ENCODE measurements at regions not wholly inside any gene's neighbourhood (a gene's known extent, or its start where the extent isn't known, plus 50 kb on each side); places are given as distances from the start of the nearest gene placed in this dataset.
"Not testable (repeated sequence)": the region's sequence is repeated elsewhere in the genome, so short reads cannot be mapped to it uniquely, and the experiment has no call there.

GRCh38 chr6:126945812-126946360 lies 172.6 kb upstream of the RSPO3 start:
- no peaks in the 10 kb centered on the region for H3K36me3 Mint-ChIP-seq
- H3K27ac Mint-ChIP-seq, result no peak overlapping the region
- no peak overlapping the region for H3K4me3 Mint-ChIP-seq
- H3K9me3 Mint-ChIP-seq, result no peaks in the 10 kb centered on the region
- no peaks in the 10 kb centered on the region for H3K27me3 Mint-ChIP-seq
- DNase-seq (no peak), ATAC-seq (replicated peaks) (no peak)
- no peaks in the 10 kb centered on the region for H3K4me1 Mint-ChIP-seq

GRCh38 chr6:126947070-126947469 lies 171.4 kb upstream of the RSPO3 start:
- no peaks in the 10 kb centered on the region for H3K4me1 Mint-ChIP-seq
- no peak overlapping the region for H3K27ac Mint-ChIP-seq
- H3K9me3 Mint-ChIP-seq, result no peaks in the 10 kb centered on the region
- H3K27me3 Mint-ChIP-seq, result no peaks in the 10 kb centered on the region
- ATAC-seq (replicated peaks) (no peak), DNase-seq (no peak)
- H3K4me3 Mint-ChIP-seq, result no peak overlapping the region
- no peaks in the 10 kb centered on the region for H3K36me3 Mint-ChIP-seq

GRCh38 chr6:126949786-126950185 lies 168.7 kb upstream of the RSPO3 start:
- Mint-ChIP-seq H3K4me1 (no peaks in the 10 kb centered on the region), H3K36me3 (no peaks in the 10 kb centered on the region), H3K4me3 (no peak overlapping the region), H3K9me3 (peaks cover 0 to 2% of the 10 kb centered on the region in 2 donors), H3K27me3 (peaks cover 0 to 5% of the 10 kb centered on the region in 2 donors), H3K27ac (no peak overlapping the region)
- DNase-seq, result no peak
- ATAC-seq (replicated peaks), result no peak

GRCh38 chr6:126955621-126956020 lies 162.8 kb upstream of the RSPO3 start:
- Mint-ChIP-seq H3K27me3 (peaks cover 0 to 5% of the 10 kb centered on the region in 2 donors), H3K4me1 (no peaks in the 10 kb centered on the region), H3K27ac (no peak overlapping the region), H3K9me3 (peaks cover 2 to 3% of the 10 kb centered on the region in 2 donors), H3K4me3 (no peak overlapping the region), H3K36me3 (no peaks in the 10 kb centered on the region)
- no peak for DNase-seq
- ATAC-seq (replicated peaks), result no peak

- Mint-ChIP-seq H3K9me3 (peaks cover 0 to 3% of the 10 kb centered on the region in 2 donors), H3K4me1 (no peaks in the 10 kb centered on the region), H3K4me3 (no peak overlapping the region), H3K27ac (no peak overlapping the region), H3K27me3 (peaks cover 0 to 3% of the 10 kb centered on the region in 2 donors), H3K36me3 (no peaks in the 10 kb centered on the region)
- ATAC-seq (replicated peaks) (no peak), DNase-seq (no peak)
These were observed 160.8 kb upstream of the RSPO3 start for GRCh38 chr6:126957721-126958120.

- no peak for ATAC-seq (replicated peaks)
- DNase-seq, result no peak
- Mint-ChIP-seq H3K9me3 (peaks cover 0 to 3% of the 10 kb centered on the region in 2 donors), H3K4me1 (no peaks in the 10 kb centered on the region), H3K4me3 (no peak overlapping the region), H3K27ac (no peak overlapping the region), H3K27me3 (no peaks in the 10 kb centered on the region), H3K36me3 (no peaks in the 10 kb centered on the region)
These were observed 158.7 kb upstream of the RSPO3 start for GRCh38 chr6:126959765-126960164.

GRCh38 chr6:126963077-126963809 lies 155.2 kb upstream of the RSPO3 start:
- H3K27ac Mint-ChIP-seq, result no peak overlapping the region
- no peaks in the 10 kb centered on the region for H3K36me3 Mint-ChIP-seq
- no peaks in the 10 kb centered on the region for H3K27me3 Mint-ChIP-seq
- H3K9me3 Mint-ChIP-seq, result peaks cover 0 to 3% of the 10 kb centered on the region in 2 donors
- H3K4me1 Mint-ChIP-seq, result no peaks in the 10 kb centered on the region
- H3K4me3 Mint-ChIP-seq, result no peak overlapping the region
- DNase-seq (no peak), ATAC-seq (replicated peaks) (no peak)

GRCh38 chr6:126967296-126968005 lies 151.0 kb upstream of the RSPO3 start:
- H3K27me3 Mint-ChIP-seq, result no peaks in the 10 kb centered on the region
- no peak overlapping the region for H3K4me3 Mint-ChIP-seq
- ATAC-seq (replicated peaks) (no peak), DNase-seq (no peak)
- H3K36me3 Mint-ChIP-seq, result no peaks in the 10 kb centered on the region
- H3K27ac Mint-ChIP-seq, result no peak overlapping the region
- no peaks in the 10 kb centered on the region for H3K4me1 Mint-ChIP-seq
- no peaks in the 10 kb centered on the region for H3K9me3 Mint-ChIP-seq

- no peaks in the 10 kb centered on the region for H3K27me3 Mint-ChIP-seq
- no peaks in the 10 kb centered on the region for H3K36me3 Mint-ChIP-seq
- no peak overlapping the region for H3K4me3 Mint-ChIP-seq
- no peak for ATAC-seq (replicated peaks)
- peaks cover 0 to 2% of the 10 kb centered on the region in 2 donors for H3K9me3 Mint-ChIP-seq
- no peaks in the 10 kb centered on the region for H3K4me1 Mint-ChIP-seq
- DNase-seq, result no peak
- no peak overlapping the region for H3K27ac Mint-ChIP-seq
These were observed 142.1 kb upstream of the RSPO3 start for GRCh38 chr6:126976253-126976797.

- H3K9me3 Mint-ChIP-seq, result peaks cover 0 to 5% of the 10 kb centered on the region in 2 donors
- H3K4me1 Mint-ChIP-seq, result no peaks in the 10 kb centered on the region
- no peak overlapping the region for H3K4me3 Mint-ChIP-seq
- no peak overlapping the region for H3K27ac Mint-ChIP-seq
- H3K27me3 Mint-ChIP-seq, result no peaks in the 10 kb centered on the region
- DNase-seq, result no peak
- no peak for ATAC-seq (replicated peaks)
- no peaks in the 10 kb centered on the region for H3K36me3 Mint-ChIP-seq
These were observed 134.7 kb upstream of the RSPO3 start for GRCh38 chr6:126983779-126984178.

- DNase-seq; H3K4me3 Mint-ChIP-seq; H3K9me3 Mint-ChIP-seq; H3K27ac Mint-ChIP-seq; H3K4me1 Mint-ChIP-seq; ATAC-seq (replicated peaks); H3K36me3 Mint-ChIP-seq; H3K27me3 Mint-ChIP-seq: not testable (repeated sequence)
These were observed 130.3 kb upstream of the RSPO3 start for GRCh38 chr6:126988125-126988524.

- H3K4me1 Mint-ChIP-seq, result no peaks in the 10 kb centered on the region
- ATAC-seq (replicated peaks), result no peak
- H3K27ac Mint-ChIP-seq, result no peak overlapping the region
- H3K4me3 Mint-ChIP-seq, result no peak overlapping the region
- no peak for DNase-seq
- H3K27me3 Mint-ChIP-seq, result no peaks in the 10 kb centered on the region
- no peaks in the 10 kb centered on the region for H3K9me3 Mint-ChIP-seq
- no peaks in the 10 kb centered on the region for H3K36me3 Mint-ChIP-seq
These were observed 117.8 kb upstream of the RSPO3 start for GRCh38 chr6:127000631-127001030.

GRCh38 chr6:127013865-127014264 lies 104.6 kb upstream of the RSPO3 start:
- DNase-seq (no peak), ATAC-seq (replicated peaks) (no peak)
- Mint-ChIP-seq H3K27ac (no peak overlapping the region), H3K27me3 (no peaks in the 10 kb centered on the region), H3K36me3 (no peaks in the 10 kb centered on the region), H3K9me3 (no peaks in the 10 kb centered on the region), H3K4me3 (no peak overlapping the region), H3K4me1 (no peaks in the 10 kb centered on the region)

GRCh38 chr6:127015858-127016257 lies 102.6 kb upstream of the RSPO3 start:
- no peaks in the 10 kb centered on the region for H3K9me3 Mint-ChIP-seq
- no peak overlapping the region for H3K4me3 Mint-ChIP-seq

GRCh38 chr6:127019828-127020227 lies 98.6 kb upstream of the RSPO3 start:
- Mint-ChIP-seq H3K9me3 (no peaks in the 10 kb centered on the region), H3K4me1 (no peaks in the 10 kb centered on the region)

More at GRCh38 chr6:127015858-127016257, 102.6 kb upstream of the RSPO3 start:
- H3K4me1 Mint-ChIP-seq, result no peaks in the 10 kb centered on the region
- no peaks in the 10 kb centered on the region for H3K36me3 Mint-ChIP-seq
- DNase-seq, result no peak
- ATAC-seq (replicated peaks), result no peak
- no peak overlapping the region for H3K27ac Mint-ChIP-seq
- H3K27me3 Mint-ChIP-seq, result no peaks in the 10 kb centered on the region

More at GRCh38 chr6:127019828-127020227, 98.6 kb upstream of the RSPO3 start:
- H3K27ac Mint-ChIP-seq, result no peak overlapping the region
- ATAC-seq (replicated peaks) (no peak), DNase-seq (no peak)
- H3K27me3 Mint-ChIP-seq, result no peaks in the 10 kb centered on the region
- H3K36me3 Mint-ChIP-seq, result no peaks in the 10 kb centered on the region
- H3K4me3 Mint-ChIP-seq, result no peak overlapping the region
